B cell (primary cell): ENCODE measurements at regions not wholly inside any gene's neighbourhood (a gene's known extent, or its start where the extent isn't known, plus 50 kb on each side); places are given as distances from the start of the nearest gene placed in this dataset.
"Not testable (repeated sequence)": the region's sequence is repeated elsewhere in the genome, so short reads cannot be mapped to it uniquely, and the experiment has no call there.

Experiments used
- ATAC-seq: fragments of 200-7000 bp; cut with Tn5 transposase; one replicate; pipeline ENCODE4 v1.10.0; 2021; ENCODE audit warnings: low read depth, mild to moderate bottlenecking, moderate number of reproducible peaks, moderate library complexity
- CTCF ChIA-PET: fragments of 350-600 bp; sonication (Branson Sonifier 250); formaldehyde crosslinking; loops from one replicate; lab custom pipeline; 2021; ENCODE audit warnings: antibody characterized with exemption, inconsistent platforms; lab: Charles Lee
- POLR2A ChIA-PET: fragments of 350-600 bp; sonication (Branson Sonifier 250); formaldehyde crosslinking; loops from one replicate; lab custom pipeline; 2021; ENCODE audit warnings: antibody characterized with exemption; lab: Charles Lee
- DNase-seq: peaks from one replicate; pipeline ENCODE4 v3.0.0; 2013
- H2AFZ ChIP-seq: 2 replicates; pipeline ENCODE4 v1.6.1; 2012; ENCODE audit warnings: mild to moderate bottlenecking, low read depth, low read length; ENCODE audit not compliant: insufficient read depth, poor library complexity, severe bottlenecking
- H3K27ac ChIP-seq, 2 donors: 1 replicate in 1 of 2; 2 replicates in 1 of 2; pipeline ENCODE4 v1.5.1; 2012 to 2013; ENCODE audit warnings: low read length in 2 of 2, mild to moderate bottlenecking in 2 of 2, moderate library complexity in 1 of 2
- H3K27me3 ChIP-seq, 4 experiments: fragments of 200-600 bp in 1 of 4; sonication (generic) in 1 of 4; replicated peaks in 1 of 4; 1 replicate in 2 of 4; 2 replicates in 2 of 4; pipeline versions ENCODE4 v1.6.1 to v1.7.0; 2013 to 2016; ENCODE audit warnings: low read length in 3 of 4, mild to moderate bottlenecking in 2 of 4, mixed read lengths in 1 of 4, moderate library complexity in 1 of 4; ENCODE audit not compliant: insufficient read depth in 4 of 4, control insufficient read depth in 3 of 4; ENCODE audit errors: control extremely low read depth in 1 of 4
- H3K36me3 ChIP-seq, 2 experiments: replicated peaks in 1 of 2; 1 replicate in 1 of 2; 2 replicates in 1 of 2; pipeline versions ENCODE4 v1.6.1 to v1.7.1; 2013; ENCODE audit warnings: low read length in 1 of 2; ENCODE audit not compliant: insufficient read depth in 2 of 2, control insufficient read depth in 1 of 2; ENCODE audit errors: control extremely low read depth in 1 of 2, extremely low read depth in 1 of 2
- H3K4me1 ChIP-seq, 2 donors: fragments of 200-600 bp in 1 of 2; sonication (generic) in 1 of 2; 1 replicate in 1 of 2; 2 replicates in 1 of 2; pipeline versions ENCODE4 v1.5.1 to v1.6.1; 2013 to 2017; ENCODE audit warnings: low read length in 2 of 2; ENCODE audit not compliant: control insufficient read depth in 2 of 2, insufficient read depth in 2 of 2
- H3K4me2 ChIP-seq: replicated peaks from 2 replicates; pipeline ENCODE3; 2012; ENCODE audit warnings: mild to moderate bottlenecking, low read depth, low read length; ENCODE audit not compliant: poor library complexity, severe bottlenecking
- H3K4me3 ChIP-seq, 5 experiments: fragments of 200-600 bp in 1 of 5; sonication (generic) in 1 of 5; 1 replicate in 3 of 5; 2 replicates in 2 of 5; pipeline versions ENCODE4 v1.5.1 to v1.7.0; 2011 to 2016; ENCODE audit warnings: low read length in 4 of 5, mild to moderate bottlenecking in 4 of 5, low read depth in 2 of 5, control low read depth in 1 of 5, moderate library complexity in 1 of 5; ENCODE audit not compliant: insufficient read depth in 1 of 5; ENCODE audit errors: control extremely low read depth in 1 of 5, extremely low read depth in 1 of 5
- H3K79me2 ChIP-seq: fragments of 200-600 bp; sonication (generic); one replicate; pipeline ENCODE4 v1.6.0; 2016; ENCODE audit warnings: low read length; ENCODE audit not compliant: control insufficient read depth, insufficient read depth
- H3K9ac ChIP-seq: fragments of 200-600 bp; sonication (generic); 2 replicates; pipeline ENCODE4 v1.6.1; 2017; ENCODE audit warnings: mild to moderate bottlenecking, low read length, moderate library complexity
- H3K9me3 ChIP-seq, 3 donors: one replicate each; pipeline versions ENCODE4 v1.6.1 to v1.7.1; 2013; ENCODE audit warnings: low read length in 2 of 3; ENCODE audit not compliant: control insufficient read depth in 2 of 3, insufficient read depth in 1 of 3; ENCODE audit errors: control extremely low read depth in 1 of 3
- H4K20me1 ChIP-seq: 2 replicates; pipeline ENCODE4 v1.6.0; 2012; ENCODE audit warnings: mild to moderate bottlenecking, low read length; ENCODE audit not compliant: insufficient read depth, control insufficient read depth, poor library complexity, severe bottlenecking
- H3K27ac Mint-ChIP-seq: one replicate; pipeline ENCODE4 v1.8.0; 2021; ENCODE audit warnings: mixed read lengths
- H3K27me3 Mint-ChIP-seq: one replicate; pipeline ENCODE4 v1.8.0; 2021; ENCODE audit warnings: mixed read lengths
- H3K4me1 Mint-ChIP-seq: one replicate; pipeline ENCODE4 v1.8.0; 2021; ENCODE audit warnings: mixed read lengths
- H3K4me3 Mint-ChIP-seq: one replicate; pipeline ENCODE4 v1.8.0; 2021; ENCODE audit warnings: mixed read lengths
- H3K9me3 Mint-ChIP-seq: one replicate; pipeline ENCODE4 v1.8.0; 2022; ENCODE audit warnings: mixed read lengths; ENCODE audit not compliant: insufficient read depth
- EZH2 ChIP-seq: IDR thresholded peaks from 2 replicates; pipeline ENCODE4 v1.6.1; 2012; ENCODE audit warnings: borderline replicate concordance, low read depth, mild to moderate bottlenecking, moderate library complexity, low read length; ENCODE audit not compliant: insufficient read depth, poor library complexity, severe bottlenecking
- WGBS: methylation state at CpG from one replicate; pipeline ENCODE4 v1.1.5; 2013; ENCODE audit warnings: missing lambda C conversion rate; ENCODE audit not compliant: insufficient coverage; 5-methylcytosine and 5-hydroxymethylcytosine counted together
- intact Hi-C: fragments of 100-400 bp; cut with micrococcal nuclease; formaldehyde crosslinking; loops from one replicate; pipeline ENCODE4 v1.10.0; 2022
- TF ChIP-seq, protein P1 (sequence below): fragments of 200-600 bp; IDR thresholded peaks from one replicate; pipeline ENCODE4 v1.8.0; 2022; ENCODE audit warnings: antibody characterized with exemption, mild to moderate bottlenecking

DNA sequence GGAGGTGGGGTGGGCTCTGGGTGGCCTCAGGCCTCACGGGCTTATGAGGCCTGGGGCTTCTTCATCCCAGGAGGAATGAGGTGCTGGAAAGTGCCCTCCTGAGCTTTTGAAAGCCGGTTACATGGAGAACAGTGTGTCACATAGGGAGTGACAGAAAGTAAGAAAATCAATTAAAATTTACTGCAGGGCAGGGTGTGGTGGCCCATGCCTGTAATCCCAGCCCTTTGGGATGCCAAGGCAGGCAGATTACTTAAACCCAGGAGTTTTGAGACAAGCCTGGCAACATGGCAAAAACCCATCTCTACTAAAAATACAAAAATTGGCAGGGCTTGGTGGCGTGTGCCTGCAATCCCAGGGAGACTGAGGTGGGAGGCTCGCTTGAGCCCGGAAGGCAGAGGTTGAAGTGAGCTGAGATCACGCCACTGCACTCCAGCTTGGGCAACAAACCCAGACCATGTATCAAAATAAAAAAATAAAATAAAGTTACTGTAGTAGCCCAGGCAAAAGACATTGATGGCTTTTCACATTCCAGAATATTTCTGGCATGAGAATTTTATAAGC lies 125.8 kb upstream of the DAPK1 start:
- CTCF ChIA-PET: no interaction called here
- peaks cover 3% of the 10 kb centered on the region for H3K27me3 Mint-ChIP-seq
- POLR2A ChIA-PET: no interaction called here
- ATAC-seq (no peak), DNase-seq (no peak)
- no peak overlapping the region for H3K4me3 Mint-ChIP-seq
- TF ChIP-seq, protein P1, sequence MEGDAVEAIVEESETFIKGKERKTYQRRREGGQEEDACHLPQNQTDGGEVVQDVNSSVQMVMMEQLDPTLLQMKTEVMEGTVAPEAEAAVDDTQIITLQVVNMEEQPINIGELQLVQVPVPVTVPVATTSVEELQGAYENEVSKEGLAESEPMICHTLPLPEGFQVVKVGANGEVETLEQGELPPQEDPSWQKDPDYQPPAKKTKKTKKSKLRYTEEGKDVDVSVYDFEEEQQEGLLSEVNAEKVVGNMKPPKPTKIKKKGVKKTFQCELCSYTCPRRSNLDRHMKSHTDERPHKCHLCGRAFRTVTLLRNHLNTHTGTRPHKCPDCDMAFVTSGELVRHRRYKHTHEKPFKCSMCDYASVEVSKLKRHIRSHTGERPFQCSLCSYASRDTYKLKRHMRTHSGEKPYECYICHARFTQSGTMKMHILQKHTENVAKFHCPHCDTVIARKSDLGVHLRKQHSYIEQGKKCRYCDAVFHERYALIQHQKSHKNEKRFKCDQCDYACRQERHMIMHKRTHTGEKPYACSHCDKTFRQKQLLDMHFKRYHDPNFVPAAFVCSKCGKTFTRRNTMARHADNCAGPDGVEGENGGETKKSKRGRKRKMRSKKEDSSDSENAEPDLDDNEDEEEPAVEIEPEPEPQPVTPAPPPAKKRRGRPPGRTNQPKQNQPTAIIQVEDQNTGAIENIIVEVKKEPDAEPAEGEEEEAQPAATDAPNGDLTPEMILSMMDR: no peak
- no peak for TF ChIP-seq EZH2
- Histone ChIP-seq H3K27ac (no peak overlapping the region), H3K9me3 (no peaks in the 10 kb centered on the region), H3K4me2 (no peak overlapping the region), H3K36me3 (no peaks in the 10 kb centered on the region), H3K4me1 (no peaks in the 10 kb centered on the region), H3K4me3 (no peak overlapping the region), H2AFZ (no peak overlapping the region), H4K20me1 (no peaks in the 10 kb centered on the region), H3K9ac (no peak overlapping the region), H3K27me3 (peaks cover 0 to 5% (median 0%) of the 10 kb centered on the region in 4 experiments), H3K79me2 (no peaks in the 10 kb centered on the region)
- intact Hi-C loops: no loop called here
- WGBS: 94% methylated on average over 3 of the region's 6 CpGs
- H3K9me3 Mint-ChIP-seq: no peaks in the 10 kb centered on the region
- H3K4me1 Mint-ChIP-seq: no peaks in the 10 kb centered on the region
- H3K27ac Mint-ChIP-seq: no peak overlapping the region

DNA sequence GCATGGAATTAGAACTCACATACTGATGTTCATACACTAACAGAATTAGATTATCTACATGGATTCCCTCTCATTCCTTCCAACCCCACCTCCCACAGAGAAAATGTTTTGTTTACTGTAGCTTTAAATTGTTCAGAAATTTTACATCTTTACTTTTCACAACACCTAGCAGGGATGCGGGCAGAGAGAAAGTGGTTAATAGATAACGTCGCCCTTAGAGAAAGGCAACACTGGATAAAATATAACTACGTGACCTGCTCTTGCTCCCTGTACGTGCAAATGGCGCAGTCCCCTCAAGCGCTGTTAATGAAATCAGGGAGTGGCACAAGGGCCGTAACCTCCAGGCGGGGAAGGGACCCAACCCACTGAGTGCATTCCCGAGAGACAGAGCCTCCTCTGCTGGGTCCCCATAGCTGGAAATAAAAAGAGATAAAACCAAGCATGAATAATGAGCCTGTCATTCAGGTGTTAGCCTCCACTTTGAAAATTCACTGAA lies 125.3 kb upstream of the DAPK1 start:
- Histone ChIP-seq H3K9ac (no peak overlapping the region), H3K9me3 (no peaks in the 10 kb centered on the region), H3K4me3 (no peak overlapping the region), H3K27me3 (peaks cover 0 to 5% (median 0%) of the 10 kb centered on the region in 4 experiments), H4K20me1 (no peaks in the 10 kb centered on the region), H3K36me3 (no peaks in the 10 kb centered on the region), H3K27ac (no peak overlapping the region), H3K79me2 (no peaks in the 10 kb centered on the region), H3K4me2 (no peak overlapping the region), H3K4me1 (no peaks in the 10 kb centered on the region), H2AFZ (no peak overlapping the region)
- no peaks in the 10 kb centered on the region for H3K9me3 Mint-ChIP-seq
- H3K4me3 Mint-ChIP-seq: no peak overlapping the region
- POLR2A ChIA-PET: no interaction called here
- no peak overlapping the region for H3K27ac Mint-ChIP-seq
- peaks cover 3% of the 10 kb centered on the region for H3K27me3 Mint-ChIP-seq
- DNase-seq: no peak
- no peaks in the 10 kb centered on the region for H3K4me1 Mint-ChIP-seq
- ATAC-seq: no peak
- WGBS: 97% methylated on average over 10 of the region's 10 CpGs
- CTCF ChIA-PET: no interaction called here
- TF ChIP-seq, protein P1: no peak
- TF ChIP-seq EZH2: no peak
- intact Hi-C loops: no loop called here

DNA sequence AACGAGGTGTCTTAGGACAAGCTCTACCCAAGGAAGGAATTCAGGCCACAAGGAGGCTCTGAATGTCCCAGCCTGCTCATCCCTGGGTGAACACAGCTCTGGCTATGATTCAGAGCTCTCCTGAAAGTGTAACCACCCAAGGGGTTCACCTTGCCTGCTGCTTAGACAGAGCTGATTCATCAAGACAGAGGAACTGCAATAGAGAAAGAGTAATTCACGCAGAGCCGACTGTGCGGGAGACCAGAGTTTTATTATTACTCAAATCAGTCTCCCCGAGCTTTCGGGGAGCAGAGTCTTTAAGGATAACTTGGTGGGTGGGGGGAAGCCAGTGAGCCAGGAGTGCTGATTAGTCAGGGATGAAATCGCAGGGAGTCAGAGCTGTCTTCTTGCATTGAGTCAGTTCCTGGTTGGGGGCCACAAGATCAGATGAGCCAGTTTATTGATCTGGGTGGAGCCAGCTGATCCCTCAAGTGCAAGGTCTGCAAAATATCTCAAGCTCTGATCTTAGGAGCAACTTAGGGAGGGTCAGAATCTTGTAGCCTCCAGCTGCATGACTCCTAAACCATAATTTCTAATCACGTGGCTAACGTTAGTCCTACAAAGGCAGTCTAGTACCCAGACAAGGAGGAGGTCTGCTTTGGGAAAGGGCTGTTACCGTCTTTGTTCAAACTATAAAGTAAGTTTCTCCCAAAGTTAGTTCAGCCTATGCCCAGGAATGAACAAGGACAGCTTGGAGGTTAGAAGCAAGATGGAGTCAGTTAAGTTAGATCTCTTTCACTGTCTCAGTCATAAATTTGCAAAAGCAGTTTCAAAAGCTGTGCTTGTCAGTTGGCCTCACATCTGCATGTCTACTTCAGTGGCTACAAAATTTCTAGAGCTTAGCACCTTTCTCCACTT lies 123.4 kb upstream of the DAPK1 start:
- CTCF ChIA-PET, H3K4me3 ChIP-seq, H3K4me3 Mint-ChIP-seq, H4K20me1 ChIP-seq, H2AFZ ChIP-seq, H3K36me3 ChIP-seq, H3K27me3 ChIP-seq, H3K27ac ChIP-seq, H3K9ac ChIP-seq, H3K27ac Mint-ChIP-seq, H3K4me1 ChIP-seq, DNase-seq, POLR2A ChIA-PET, H3K9me3 Mint-ChIP-seq, H3K79me2 ChIP-seq, H3K27me3 Mint-ChIP-seq, H3K4me1 Mint-ChIP-seq, intact Hi-C loops, ATAC-seq, H3K4me2 ChIP-seq, H3K9me3 ChIP-seq: not testable (repeated sequence)
- 76% methylated on average over 7 of the region's 10 CpGs for WGBS
